ENCODE measurements at regions not wholly inside any gene's neighbourhood (a gene's known extent, or its start where the extent isn't known, plus 50 kb on each side); places are given as distances from the start of the nearest gene placed in this dataset.

DNA sequence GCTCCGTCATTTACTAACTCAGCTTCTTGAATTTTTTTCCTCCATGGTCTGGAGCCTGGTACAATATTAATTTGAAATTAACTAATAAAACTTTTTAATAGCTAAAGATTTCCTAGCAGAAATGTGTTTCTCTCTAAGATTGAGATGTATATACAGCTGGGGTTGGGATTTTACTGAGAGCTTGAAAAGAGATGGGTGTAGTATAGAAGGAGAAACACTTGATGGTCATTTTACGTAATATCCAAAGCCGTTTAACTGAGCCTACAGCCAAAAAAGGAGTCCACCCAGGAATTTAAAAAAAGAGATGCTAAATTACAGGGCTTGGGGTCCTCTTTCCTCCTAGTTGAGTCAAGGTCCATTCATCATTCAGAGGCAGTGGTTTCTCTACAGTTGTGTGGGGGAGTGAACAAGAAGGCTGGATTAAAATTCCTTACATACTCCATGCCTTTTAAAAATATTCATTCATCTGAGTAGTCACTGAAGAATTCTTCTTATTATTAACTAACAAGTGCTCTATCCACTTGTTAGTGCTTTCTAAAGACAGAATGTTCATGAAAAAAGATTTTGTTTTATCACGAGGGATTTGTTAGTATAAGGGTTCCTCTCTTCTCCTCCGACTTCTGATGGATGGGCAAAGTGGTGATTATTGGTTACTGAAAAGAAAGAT is 255.3 kb upstream of the IL12A start:
- no peaks in the 10 kb centered on the region for H3K36me3 ChIP-seq
- H3K9me3 ChIP-seq, result no peaks in the 10 kb centered on the region
- intact Hi-C loops (cut with DNase I), result no loop called here
- no peak overlapping the region for H3K4me3 ChIP-seq
- peak overlapping the region in 2 of 4 donors; percentile 40 to 60 for H3K27ac ChIP-seq
- no peak for TF ChIP-seq CTCF (IDR thresholded peaks at IDR 0.05)
- no peak for TF ChIP-seq POLR2A (IDR thresholded peaks at IDR 0.05)
- H3K27me3 ChIP-seq, result no peaks in the 10 kb centered on the region
- H3K4me1 ChIP-seq, result peaks cover 0 to 17% (median 7%) of the 10 kb centered on the region in 3 donors
- DNase-seq, result no peak
- whole genome bisulfite sequencing, 2 donors, result 49 to 52% methylated on average over 5 of the region's 5 CpGs

- DNase-seq, result no peak
- peaks cover 0 to 17% (median 7%) of the 10 kb centered on the region in 3 donors for H3K4me1 ChIP-seq
- TF ChIP-seq POLR2A (IDR thresholded peaks at IDR 0.05), result no peak
- no peak for TF ChIP-seq CTCF (IDR thresholded peaks at IDR 0.05)
- H3K9me3 ChIP-seq, result no peaks in the 10 kb centered on the region
- H3K27ac ChIP-seq, result no peak overlapping the region
- H3K27me3 ChIP-seq, result no peaks in the 10 kb centered on the region
- H3K4me3 ChIP-seq, result no peak overlapping the region
- WGBS, 2 donors, result 46% methylated on average over 3 of the region's 3 CpGs
- intact Hi-C loops (cut with DNase I), result no loop called here
- H3K36me3 ChIP-seq, result no peaks in the 10 kb centered on the region
Measured at GRCh38 chr3:159734681-159735080, 254.0 kb upstream of the IL12A start.

GRCh38 chr3:159739166-159739565 is 249.5 kb upstream of the IL12A start:
- intact Hi-C loops (cut with DNase I), result no loop called here
- TF ChIP-seq POLR2A (IDR thresholded peaks at IDR 0.05) (no peak), CTCF (IDR thresholded peaks at IDR 0.05) (no peak)
- Histone ChIP-seq H3K36me3 (no peaks in the 10 kb centered on the region), H3K4me1 (no peaks in the 10 kb centered on the region), H3K9me3 (no peaks in the 10 kb centered on the region), H3K4me3 (no peak overlapping the region), H3K27ac (no peak overlapping the region), H3K27me3 (no peaks in the 10 kb centered on the region)
- DNase-seq, result no peak
- 71 to 80% methylated on average over 1 of the region's 1 CpG for WGBS, 2 donors

DNA sequence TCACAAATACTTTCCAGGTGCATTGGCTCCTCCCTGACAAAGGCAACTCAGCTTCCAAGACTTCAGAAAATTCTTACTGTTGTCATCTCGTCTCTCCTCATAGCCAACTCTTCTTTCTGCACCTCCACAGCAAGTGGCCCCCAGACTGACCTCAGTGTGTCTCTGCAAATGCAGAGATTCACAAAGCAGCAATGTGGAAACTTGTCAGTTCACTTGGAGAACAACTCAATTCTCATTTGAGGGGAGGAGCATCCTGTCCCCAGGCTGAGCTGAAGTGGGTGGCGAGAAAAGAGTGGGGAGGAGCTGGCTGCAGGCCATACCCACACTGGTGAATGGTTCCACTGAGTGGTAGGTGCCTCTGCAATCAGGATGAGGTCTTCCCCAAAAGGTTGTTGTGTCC is 248.7 kb upstream of the IL12A start:
- H3K36me3 ChIP-seq, result no peaks in the 10 kb centered on the region
- no peaks in the 10 kb centered on the region for H3K4me1 ChIP-seq
- H3K4me3 ChIP-seq, result no peak overlapping the region
- H3K27me3 ChIP-seq, result no peaks in the 10 kb centered on the region
- intact Hi-C loops (cut with DNase I), result no loop called here
- DNase-seq, result no peak
- no peak overlapping the region for H3K27ac ChIP-seq
- H3K9me3 ChIP-seq, result no peaks in the 10 kb centered on the region
- TF ChIP-seq POLR2A (IDR thresholded peaks at IDR 0.05) (no peak), CTCF (IDR thresholded peaks at IDR 0.05) (no peak)
- 45 to 91% methylated on average over 1 to 2 of the region's 2 CpGs for WGBS, 2 donors

- Histone ChIP-seq H3K36me3 (no peaks in the 10 kb centered on the region), H3K27me3 (no peaks in the 10 kb centered on the region), H3K4me3 (no peak overlapping the region), H3K9me3 (no peaks in the 10 kb centered on the region), H3K4me1 (no peaks in the 10 kb centered on the region), H3K27ac (no peak overlapping the region)
- no peak for DNase-seq
- 87 to 96% methylated on average over 1 of the region's 1 CpG for WGBS, 2 donors
- intact Hi-C loops (cut with DNase I), result no loop called here
- no peak for TF ChIP-seq CTCF (IDR thresholded peaks at IDR 0.05)
- TF ChIP-seq POLR2A (IDR thresholded peaks at IDR 0.05), result no peak
Measured at GRCh38 chr3:159741281-159741680, 247.4 kb upstream of the IL12A start.
